ENCODE measurements at regions not wholly inside any gene's neighbourhood (a gene's known extent, or its start where the extent isn't known, plus 50 kb on each side); places are given as distances from the start of the nearest gene placed in this dataset.
A peak's percentile ranks its signal among the peaks of the same experiment; 100 is the strongest.
"Not testable (repeated sequence)": the region's sequence is repeated elsewhere in the genome, so short reads cannot be mapped to it uniquely, and the experiment has no call there.

DNA sequence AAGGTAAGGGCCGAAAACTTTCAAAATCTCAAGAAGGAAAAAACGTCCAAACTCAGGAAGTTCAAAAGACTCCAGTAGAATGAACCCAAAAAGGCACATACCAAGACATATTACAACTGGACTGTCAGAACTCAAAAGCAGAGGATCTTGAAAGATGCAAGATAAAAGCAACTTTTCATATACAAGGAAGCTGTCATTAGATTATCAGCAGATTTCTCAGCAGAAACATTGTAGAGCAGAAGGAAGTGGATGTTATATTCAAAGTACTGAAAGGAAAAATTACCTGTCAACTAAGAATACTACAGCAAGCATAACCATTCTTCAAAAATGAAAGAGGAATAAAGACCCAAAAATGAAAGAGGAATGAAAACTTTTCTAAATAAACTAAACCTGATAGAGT, 224.9 kb downstream of the FAT4 start:
- in situ Hi-C loops (cut with MboI; ENCODE audit: low sequenced_read_pairs): no loop called here
- Histone ChIP-seq H3K36me3 (replicated peaks) (no peaks in the 10 kb centered on the region), H3K27me3 (ENCODE audit: low read depth) (no peaks in the 10 kb centered on the region), H3K4me3 (no peak overlapping the region), H3K4me1 (peaks cover 10% of the 10 kb centered on the region), H3K9me3 (peaks cover 3% of the 10 kb centered on the region; the same call in 1 of the 2 replicates)
- no peak for DNase-seq (ENCODE audit: low spot score in 2 of 2)

DNA sequence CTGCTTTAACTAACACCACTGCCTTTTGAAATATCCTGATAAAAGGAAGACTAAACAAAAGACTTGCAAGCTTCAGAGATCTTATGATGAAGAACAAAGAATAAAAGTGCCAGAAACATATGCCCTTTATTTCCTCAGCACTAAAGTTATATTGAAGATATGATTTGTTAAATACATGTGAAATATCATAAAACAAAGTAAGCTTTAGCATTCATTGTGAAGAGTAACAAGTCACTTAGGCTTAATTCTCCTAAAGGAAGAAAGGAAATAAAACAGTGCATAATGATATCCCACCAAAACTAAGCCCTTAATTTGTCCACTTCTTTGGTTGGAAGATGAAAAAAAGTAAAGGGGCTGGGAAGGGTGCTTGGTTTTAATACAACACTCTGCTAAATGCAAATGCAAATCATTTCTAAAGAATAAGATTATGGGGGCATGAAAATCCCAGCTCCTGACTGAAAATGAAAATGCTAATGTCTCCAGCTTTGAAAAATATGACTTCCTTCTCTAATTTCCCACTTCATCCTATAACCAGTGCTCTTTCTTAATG, 227.2 kb downstream of the FAT4 start:
- peak in 1 of 2 experiments; percentile 86 for DNase-seq (ENCODE audit: low spot score in 2 of 2)
- in situ Hi-C loops (cut with MboI; ENCODE audit: low sequenced_read_pairs): no loop called here
- H3K27me3 ChIP-seq (ENCODE audit: low read depth): no peaks in the 10 kb centered on the region

DNA sequence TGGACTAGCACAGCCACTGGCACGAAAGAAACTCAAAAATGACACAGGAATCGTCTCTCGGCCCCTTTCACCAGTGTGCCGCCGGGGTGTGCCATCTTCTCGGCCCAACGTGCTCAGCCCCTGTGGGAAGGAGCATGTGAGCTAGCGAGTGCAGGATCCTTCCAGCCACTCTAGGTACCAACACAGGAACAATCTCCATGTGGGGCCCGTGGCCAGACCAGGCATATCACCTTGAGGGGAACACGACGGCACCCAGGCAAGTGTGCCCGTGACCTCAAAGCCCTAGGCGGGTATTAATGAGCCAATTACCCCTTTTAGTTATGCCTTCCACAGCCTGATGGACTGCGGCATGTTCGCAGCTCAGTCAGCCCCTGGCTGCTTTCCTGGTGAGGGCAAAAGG, 231.5 kb downstream of the FAT4 start:
- no peak overlapping the region for H3K4me3 ChIP-seq
- H3K9me3 ChIP-seq: no peaks in the 10 kb centered on the region
- peaks cover 3% of the 10 kb centered on the region for H3K4me1 ChIP-seq
- no peaks in the 10 kb centered on the region for H3K36me3 ChIP-seq (replicated peaks)
- no peak for DNase-seq (ENCODE audit: low spot score in 2 of 2)
- H3K27me3 ChIP-seq (ENCODE audit: low read depth): no peaks in the 10 kb centered on the region
- in situ Hi-C loops (cut with MboI; ENCODE audit: low sequenced_read_pairs): no loop called here

More for the DNA sequence above, 227.2 kb downstream of the FAT4 start:
- Histone ChIP-seq H3K36me3 (replicated peaks) (no peaks in the 10 kb centered on the region), H3K4me3 (no peak overlapping the region), H3K4me1 (peaks cover 10% of the 10 kb centered on the region), H3K9me3 (peaks cover 3% of the 10 kb centered on the region; the same call in 1 of the 2 replicates)

DNA sequence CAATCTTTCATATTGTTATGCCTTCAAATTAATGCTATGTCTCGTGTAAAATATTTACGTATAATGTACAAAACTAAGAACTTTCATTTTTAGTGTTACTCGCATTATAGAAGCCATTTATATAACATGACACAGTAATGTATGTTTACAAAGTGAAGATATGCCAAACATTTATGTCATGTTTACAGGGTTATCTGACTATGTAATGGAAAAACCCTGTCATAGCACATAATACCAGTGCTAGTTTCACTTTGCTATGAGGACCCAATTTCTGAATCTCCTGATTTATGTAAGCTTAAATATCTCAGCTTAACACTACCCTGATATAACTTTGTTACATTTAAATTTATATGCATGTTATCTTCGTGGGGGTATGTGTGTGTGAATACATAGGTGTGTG, 233.1 kb downstream of the FAT4 start:
- Histone ChIP-seq H3K27me3 (ENCODE audit: low read depth) (no peaks in the 10 kb centered on the region), H3K4me1 (no peaks in the 10 kb centered on the region), H3K36me3 (replicated peaks) (no peaks in the 10 kb centered on the region), H3K4me3 (no peak overlapping the region), H3K9me3 (no peaks in the 10 kb centered on the region)
- in situ Hi-C loops (cut with MboI; ENCODE audit: low sequenced_read_pairs): no loop called here
- DNase-seq (ENCODE audit: low spot score in 2 of 2): no peak

DNA sequence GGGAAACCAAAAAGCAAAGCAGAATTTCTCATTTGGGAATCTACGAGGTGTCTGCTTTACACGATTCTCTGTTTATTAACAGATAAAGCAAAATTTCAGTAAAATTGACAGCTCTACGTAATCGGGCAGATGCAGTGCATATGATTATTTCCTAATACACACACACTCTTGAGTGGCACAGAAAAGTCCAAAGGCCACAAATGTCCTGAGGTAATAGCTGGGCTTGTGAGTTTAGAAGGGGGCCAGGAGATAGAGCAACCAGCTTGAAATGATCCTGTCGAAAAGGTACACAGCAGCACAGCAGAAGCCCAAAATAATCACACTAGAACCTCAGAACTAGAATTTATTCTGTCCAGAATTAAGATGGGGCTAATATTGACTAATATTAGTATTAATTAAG, 236.0 kb downstream of the FAT4 start:
- Histone ChIP-seq H3K36me3 (replicated peaks) (no peaks in the 10 kb centered on the region), H3K27me3 (ENCODE audit: low read depth) (no peaks in the 10 kb centered on the region), H3K4me1 (no peaks in the 10 kb centered on the region), H3K4me3 (no peak overlapping the region), H3K9me3 (no peaks in the 10 kb centered on the region)
- in situ Hi-C loops (cut with MboI; ENCODE audit: low sequenced_read_pairs): no loop called here
- no peak for DNase-seq (ENCODE audit: low spot score in 2 of 2)

DNA sequence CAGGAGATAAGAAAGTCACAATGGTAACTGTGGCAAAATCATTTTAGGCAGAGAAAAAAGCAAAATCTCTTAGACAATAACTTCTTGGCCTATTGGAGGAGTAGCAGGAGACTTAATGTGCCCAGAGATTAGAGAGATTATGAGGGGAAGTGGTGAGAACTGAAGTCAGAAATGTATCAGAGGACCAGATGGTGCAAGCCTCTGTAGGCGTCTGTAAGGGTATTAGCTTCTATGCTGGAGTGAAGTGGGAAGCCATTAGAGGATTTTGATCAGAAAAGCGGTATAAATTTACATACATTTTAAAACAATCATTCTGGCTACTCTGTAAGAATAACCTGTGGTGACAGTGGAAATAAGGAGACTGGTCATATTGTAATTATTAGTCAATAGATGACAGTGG, 236.7 kb downstream of the FAT4 start:
- Histone ChIP-seq H3K4me1 (no peaks in the 10 kb centered on the region), H3K36me3 (replicated peaks) (no peaks in the 10 kb centered on the region), H3K4me3 (no peak overlapping the region), H3K9me3 (no peaks in the 10 kb centered on the region), H3K27me3 (ENCODE audit: low read depth) (no peaks in the 10 kb centered on the region)
- DNase-seq (ENCODE audit: low spot score in 2 of 2): no peak
- in situ Hi-C loops (cut with MboI; ENCODE audit: low sequenced_read_pairs): no loop called here

DNA sequence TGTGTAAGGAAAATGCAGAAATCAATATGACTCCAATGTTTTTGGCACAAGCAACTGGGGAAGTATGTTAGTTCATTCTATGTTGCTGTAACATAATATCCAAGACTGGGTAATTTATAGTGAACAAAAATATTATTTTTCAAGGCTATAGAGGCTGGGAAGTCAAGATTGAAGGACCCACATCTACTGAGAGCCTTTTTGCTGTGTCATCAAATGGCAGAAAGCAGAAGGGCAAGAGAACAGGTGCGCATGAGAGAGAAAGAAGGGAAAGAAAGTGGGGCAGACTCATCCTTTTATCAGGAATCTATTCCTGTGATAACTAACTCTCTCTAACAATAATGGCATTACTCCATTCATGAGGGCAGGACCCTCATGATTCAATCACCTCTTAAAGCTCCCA, 237.2 kb downstream of the FAT4 start:
- no peak overlapping the region for H3K4me3 ChIP-seq

DNA sequence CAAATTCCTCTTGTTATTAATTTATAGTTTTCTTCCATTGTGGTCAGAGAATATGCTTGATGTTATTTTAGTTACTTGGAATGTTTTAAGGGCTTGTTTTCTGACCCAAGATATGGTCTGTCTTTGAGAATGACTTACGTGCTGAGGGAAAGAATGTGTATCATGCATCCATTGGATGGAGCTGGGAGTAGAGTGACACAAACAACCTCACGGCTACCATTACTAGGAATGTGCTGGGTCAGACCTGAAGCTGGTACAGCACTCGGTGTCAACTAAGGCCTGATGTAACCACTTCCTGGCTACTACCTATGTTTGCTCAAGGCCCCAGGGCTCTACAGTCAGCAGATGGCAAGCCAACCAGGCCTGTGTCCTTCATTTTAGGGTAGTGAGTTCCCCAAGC, 257.8 kb downstream of the FAT4 start:
- in situ Hi-C loops (cut with MboI; ENCODE audit: low sequenced_read_pairs): no loop called here
- H3K4me3 ChIP-seq: no peak overlapping the region
- H3K36me3 ChIP-seq (replicated peaks): no peaks in the 10 kb centered on the region
- H3K9me3 ChIP-seq: no peaks in the 10 kb centered on the region
- DNase-seq (ENCODE audit: low spot score in 2 of 2): no peak
- H3K4me1 ChIP-seq: no peaks in the 10 kb centered on the region
- no peaks in the 10 kb centered on the region for H3K27me3 ChIP-seq (ENCODE audit: low read depth)

More for the DNA sequence above, 237.2 kb downstream of the FAT4 start:
- in situ Hi-C loops (cut with MboI; ENCODE audit: low sequenced_read_pairs): no loop called here
- Histone ChIP-seq H3K27me3 (ENCODE audit: low read depth) (no peaks in the 10 kb centered on the region), H3K36me3 (replicated peaks) (no peaks in the 10 kb centered on the region), H3K9me3 (no peaks in the 10 kb centered on the region), H3K4me1 (no peaks in the 10 kb centered on the region)
- DNase-seq (ENCODE audit: low spot score in 2 of 2): no peak

DNA sequence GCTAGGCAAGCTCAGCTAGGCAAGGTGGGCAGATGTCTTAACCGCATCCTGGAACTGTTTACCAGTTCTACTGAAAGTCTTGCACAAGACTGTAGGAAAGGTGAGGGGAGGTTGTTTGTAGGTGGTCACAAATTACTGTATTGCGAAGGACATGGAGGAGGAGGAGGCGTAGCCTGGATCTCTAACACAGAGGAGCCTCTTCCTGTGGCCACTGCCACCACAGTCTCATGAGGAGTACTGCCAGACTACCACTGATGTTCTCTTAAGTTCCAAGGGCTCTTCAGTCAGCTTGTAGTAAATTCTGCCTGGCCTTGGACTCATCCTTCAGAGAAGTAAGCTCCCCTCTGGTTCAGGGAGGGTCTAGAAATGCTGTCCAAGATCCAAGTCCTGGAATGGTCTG, 258.6 kb downstream of the FAT4 start:
- Histone ChIP-seq H3K4me1 (no peaks in the 10 kb centered on the region), H3K4me3 (no peak overlapping the region), H3K9me3 (no peaks in the 10 kb centered on the region), H3K27me3 (ENCODE audit: low read depth) (no peaks in the 10 kb centered on the region), H3K36me3 (replicated peaks) (no peaks in the 10 kb centered on the region)
- in situ Hi-C loops (cut with MboI; ENCODE audit: low sequenced_read_pairs): no loop called here
- no peak for DNase-seq (ENCODE audit: low spot score in 2 of 2)

DNA sequence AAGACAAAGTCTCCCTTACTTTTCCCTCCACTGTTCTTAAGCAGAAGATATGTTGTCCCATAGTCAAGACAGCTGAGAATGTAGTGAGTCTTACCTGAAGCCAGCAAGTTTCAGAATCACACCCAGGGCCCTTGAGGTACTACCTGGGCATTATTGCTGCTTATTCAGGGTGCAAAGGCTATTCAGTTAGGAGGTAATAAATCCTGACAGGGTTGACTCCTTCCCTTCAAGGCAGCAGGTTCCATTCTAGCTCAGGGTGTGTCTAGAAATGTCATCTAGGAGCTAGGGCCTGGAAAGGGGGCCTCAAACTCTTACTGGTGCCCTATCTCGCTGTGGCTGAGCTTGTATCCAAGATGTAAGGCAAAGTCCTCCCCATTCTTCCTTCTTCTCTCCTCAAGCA, 259.0 kb downstream of the FAT4 start:
- DNase-seq (ENCODE audit: low spot score in 2 of 2): no peak
- no peaks in the 10 kb centered on the region for H3K36me3 ChIP-seq (replicated peaks)
- H3K27me3 ChIP-seq (ENCODE audit: low read depth): no peaks in the 10 kb centered on the region
- in situ Hi-C loops (cut with MboI; ENCODE audit: low sequenced_read_pairs): no loop called here
- no peak overlapping the region for H3K4me3 ChIP-seq
- no peaks in the 10 kb centered on the region for H3K4me1 ChIP-seq
- no peaks in the 10 kb centered on the region for H3K9me3 ChIP-seq

DNA sequence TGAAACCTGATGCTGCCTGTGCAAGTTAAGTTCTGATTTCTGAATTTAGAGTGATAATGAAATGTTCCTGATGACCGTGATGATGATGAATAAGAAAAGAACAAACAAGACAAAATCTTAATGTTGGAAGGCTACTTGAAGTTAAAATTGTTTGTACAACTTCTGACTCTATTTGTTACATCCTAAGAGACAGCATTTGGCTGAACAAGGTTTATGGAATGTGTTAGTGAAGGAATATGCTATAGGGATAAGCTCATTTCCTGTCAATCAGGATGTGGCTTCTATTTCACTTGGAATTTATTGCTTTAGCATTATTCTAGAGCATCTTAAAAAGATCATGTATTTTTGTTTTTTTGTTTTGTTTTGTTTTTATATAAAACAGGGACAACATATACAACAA, 267.5 kb downstream of the FAT4 start:
- no peaks in the 10 kb centered on the region for H3K9me3 ChIP-seq
- H3K4me3 ChIP-seq: no peak overlapping the region
- H3K27me3 ChIP-seq (ENCODE audit: low read depth): no peaks in the 10 kb centered on the region
- in situ Hi-C loops (cut with MboI; ENCODE audit: low sequenced_read_pairs): no loop called here
- no peaks in the 10 kb centered on the region for H3K36me3 ChIP-seq (replicated peaks)
- H3K4me1 ChIP-seq: no peaks in the 10 kb centered on the region
- DNase-seq (ENCODE audit: low spot score in 2 of 2): no peak

DNA sequence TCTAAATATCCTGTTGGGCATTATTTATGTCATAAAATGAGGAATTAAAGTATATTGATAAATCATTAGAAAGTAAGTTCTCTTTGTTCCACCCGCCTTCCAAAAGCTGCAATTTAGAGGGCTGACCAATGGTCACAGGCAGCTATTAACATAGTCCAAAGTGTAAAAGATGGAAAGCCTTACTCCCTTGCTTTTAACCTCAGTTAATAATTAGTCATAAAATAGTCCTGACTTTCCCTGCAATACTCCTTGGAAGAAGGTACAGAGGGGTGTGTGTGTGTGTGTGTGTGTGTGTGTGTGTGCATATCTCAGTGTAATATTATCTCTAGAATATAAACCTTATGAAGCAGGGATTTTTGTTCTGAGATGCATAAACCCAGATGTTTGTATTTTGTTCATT, 275.4 kb downstream of the FAT4 start:
- no peak for DNase-seq (ENCODE audit: low spot score in 2 of 2)
- in situ Hi-C loops (cut with MboI; ENCODE audit: low sequenced_read_pairs): no loop called here
- Histone ChIP-seq H3K27me3 (ENCODE audit: low read depth) (no peaks in the 10 kb centered on the region), H3K4me1 (no peaks in the 10 kb centered on the region), H3K9me3 (no peaks in the 10 kb centered on the region), H3K4me3 (no peak overlapping the region), H3K36me3 (replicated peaks) (no peaks in the 10 kb centered on the region)

DNA sequence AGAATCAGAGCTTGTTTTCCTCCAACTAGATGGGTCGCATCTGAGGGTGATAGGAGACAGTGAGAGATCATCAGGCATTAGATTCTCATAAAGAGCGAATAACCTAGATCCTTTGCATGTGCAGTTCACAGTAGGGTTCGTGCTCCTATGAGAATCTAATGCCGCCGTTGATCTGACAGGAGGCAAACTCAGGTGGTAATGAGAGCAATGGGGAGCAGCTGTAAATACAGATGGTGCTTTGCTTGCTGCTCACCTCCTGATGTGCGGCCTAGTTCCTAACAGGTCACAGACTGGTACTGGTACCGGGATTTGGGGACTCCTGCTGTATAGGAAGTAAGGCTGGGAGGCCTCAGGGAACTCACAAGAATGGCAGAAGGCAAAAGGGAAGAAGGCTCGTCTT, 276.5 kb downstream of the FAT4 start:
- Histone ChIP-seq H3K4me1 (no peaks in the 10 kb centered on the region), H3K4me3 (no peak overlapping the region), H3K27me3 (ENCODE audit: low read depth) (no peaks in the 10 kb centered on the region), H3K36me3 (replicated peaks) (no peaks in the 10 kb centered on the region), H3K9me3 (no peaks in the 10 kb centered on the region)
- in situ Hi-C loops (cut with MboI; ENCODE audit: low sequenced_read_pairs): no loop called here
- no peak for DNase-seq (ENCODE audit: low spot score in 2 of 2)

DNA sequence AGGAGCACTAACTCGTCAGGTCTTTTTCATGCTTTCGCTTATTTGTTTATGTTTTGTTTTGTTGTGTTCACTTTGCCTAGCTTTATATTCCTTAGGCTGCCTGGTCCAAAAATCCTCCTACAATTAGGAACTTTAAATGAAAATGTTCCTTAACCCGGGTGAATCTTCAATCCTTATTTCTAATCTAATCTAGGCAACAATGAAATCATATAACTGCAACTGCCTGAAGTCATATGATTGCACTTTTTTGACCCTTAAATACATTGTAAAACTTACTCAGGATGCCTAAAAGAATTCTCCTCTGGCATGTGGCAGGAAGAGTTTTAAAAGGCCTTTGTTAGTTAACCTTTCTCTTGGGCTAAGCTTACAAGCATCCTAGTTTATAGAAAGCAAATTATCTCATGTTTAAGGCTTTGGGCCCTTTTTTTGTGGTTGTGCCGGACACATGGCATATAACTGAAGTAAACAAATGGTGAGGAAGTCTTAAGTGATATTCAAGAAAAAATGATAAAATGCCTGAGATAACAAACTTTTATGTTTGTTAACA, 279.4 kb downstream of the FAT4 start:
- Histone ChIP-seq H3K9me3 (no peaks in the 10 kb centered on the region), H3K27me3 (ENCODE audit: low read depth) (no peaks in the 10 kb centered on the region), H3K4me1 (no peaks in the 10 kb centered on the region), H3K4me3 (no peak overlapping the region), H3K36me3 (replicated peaks) (no peaks in the 10 kb centered on the region)
- no peak for DNase-seq (ENCODE audit: low spot score in 2 of 2)
- in situ Hi-C loops (cut with MboI; ENCODE audit: low sequenced_read_pairs): no loop called here

DNA sequence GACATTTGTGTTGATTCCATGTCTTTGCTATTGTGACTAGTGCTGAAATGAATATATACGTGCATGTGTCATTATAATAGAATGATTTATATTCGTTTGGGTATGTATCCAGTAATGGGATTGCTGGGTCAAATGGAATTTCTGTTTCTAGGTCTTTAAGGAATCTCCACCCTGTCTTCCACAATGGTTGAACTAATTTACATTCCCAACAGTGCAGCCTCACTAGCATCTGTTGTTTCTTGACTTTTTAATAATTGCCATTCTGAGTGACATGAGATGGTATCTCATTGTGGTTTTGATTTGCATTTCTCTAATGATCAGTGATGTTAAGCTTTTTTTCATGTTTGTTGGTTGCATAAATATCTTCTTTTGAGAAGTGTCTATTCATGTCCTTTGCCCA, 291.2 kb downstream of the FAT4 start:
- H3K36me3 ChIP-seq (replicated peaks); H3K9me3 ChIP-seq; in situ Hi-C loops (cut with MboI; ENCODE audit: low sequenced_read_pairs); H3K4me3 ChIP-seq; H3K27me3 ChIP-seq (ENCODE audit: low read depth): not testable (repeated sequence)
- peaks cover 12% of the 10 kb centered on the region for H3K4me1 ChIP-seq
- peak in 1 of 2 experiments; percentile 26 for DNase-seq (ENCODE audit: low spot score in 2 of 2)
